Peyer's patch (tissue), 4 donors: ENCODE measurements at regions not wholly inside any gene's neighbourhood (a gene's known extent, or its start where the extent isn't known, plus 50 kb on each side); places are given as distances from the start of the nearest gene placed in this dataset.

ENCODE experiments used
- DNase-seq, 3 donors: peaks; one replicate each; pipeline ENCODE4 v3.0.0-alpha.2; 2017 to 2019
- H3K27ac ChIP-seq, 4 donors: fragments of 200-600 bp; sonication (generic); one replicate each; pipeline ENCODE4 v1.5.1; 2016 to 2019
- H3K27me3 ChIP-seq, 2 donors: fragments of 200-600 bp; sonication (generic); one replicate each; pipeline ENCODE4 v1.5.1; 2019
- H3K36me3 ChIP-seq, 3 donors: fragments of 200-600 bp; sonication (generic); one replicate each; pipeline ENCODE4 v1.5.1; 2016 to 2019
- H3K4me1 ChIP-seq, 4 donors: fragments of 200-600 bp; sonication (generic); one replicate each; pipeline ENCODE4 v1.5.1; 2016 to 2019
- H3K4me3 ChIP-seq, 4 donors: fragments of 200-600 bp; sonication (generic); 1 replicate in 3 of 4; 2 replicates in 1 of 4; pipeline ENCODE4 v1.5.1; 2016 to 2019; ENCODE audit warnings: mild to moderate bottlenecking in 1 of 4
- H3K9me3 ChIP-seq, 4 donors: fragments of 200-600 bp; sonication (generic); one replicate each; pipeline ENCODE4 v1.5.1; 2016 to 2019; ENCODE audit warnings: mild to moderate bottlenecking in 1 of 4
- CTCF ChIP-seq, 6 experiments: fragments of 450-650 bp in 4 of 6; fragments of 200-600 bp in 2 of 6; sonication (generic) in 1 of 6; IDR thresholded peaks; one replicate each; pipeline ENCODE4 v1.5.1; 2017 to 2019; ENCODE audit warnings: antibody characterized with exemption in 6 of 6, mild to moderate bottlenecking in 3 of 6, moderate library complexity in 1 of 6
- POLR2A ChIP-seq, 2 donors: fragments of 450-650 bp; IDR thresholded peaks; one replicate each; pipeline ENCODE4 v1.5.1; 2017; ENCODE audit warnings: antibody characterized with exemption in 2 of 2, mild to moderate bottlenecking in 2 of 2, moderate library complexity in 2 of 2

- no peaks in the 10 kb centered on the region for H3K36me3 ChIP-seq
- no peak for DNase-seq
- no peak overlapping the region for H3K27ac ChIP-seq
- TF ChIP-seq CTCF (IDR thresholded peaks at IDR 0.05), result no peak
- no peak for TF ChIP-seq POLR2A (IDR thresholded peaks at IDR 0.05)
- H3K4me1 ChIP-seq, result no peaks in the 10 kb centered on the region
- H3K4me3 ChIP-seq, result no peak overlapping the region
- no peaks in the 10 kb centered on the region for H3K9me3 ChIP-seq
- no peaks in the 10 kb centered on the region for H3K27me3 ChIP-seq
Measured at GRCh38 chrX:40885989-40886388, 150.6 kb upstream of the MED14 start.

GRCh38 chrX:40887476-40887875 is 152.1 kb upstream of the MED14 start:
- no peaks in the 10 kb centered on the region for H3K36me3 ChIP-seq
- H3K4me1 ChIP-seq, result no peaks in the 10 kb centered on the region
- H3K27me3 ChIP-seq, result no peaks in the 10 kb centered on the region

GRCh38 chrX:40891798-40892197 is 156.5 kb upstream of the MED14 start:
- TF ChIP-seq POLR2A (IDR thresholded peaks at IDR 0.05) (no peak), CTCF (IDR thresholded peaks at IDR 0.05) (no peak)
- Histone ChIP-seq H3K9me3 (no peaks in the 10 kb centered on the region), H3K27ac (no peak overlapping the region), H3K36me3 (no peaks in the 10 kb centered on the region), H3K27me3 (no peaks in the 10 kb centered on the region), H3K4me1 (no peaks in the 10 kb centered on the region), H3K4me3 (no peak overlapping the region)
- no peak for DNase-seq

More at GRCh38 chrX:40887476-40887875, 152.1 kb upstream of the MED14 start:
- H3K9me3 ChIP-seq, result no peaks in the 10 kb centered on the region
- no peak overlapping the region for H3K27ac ChIP-seq
- no peak overlapping the region for H3K4me3 ChIP-seq
- DNase-seq, result no peak
- TF ChIP-seq CTCF (IDR thresholded peaks at IDR 0.05) (no peak), POLR2A (IDR thresholded peaks at IDR 0.05) (no peak)

- no peaks in the 10 kb centered on the region for H3K9me3 ChIP-seq
- no peaks in the 10 kb centered on the region for H3K36me3 ChIP-seq
- H3K4me1 ChIP-seq, result no peaks in the 10 kb centered on the region
- no peaks in the 10 kb centered on the region for H3K27me3 ChIP-seq
- H3K4me3 ChIP-seq, result no peak overlapping the region
- DNase-seq, result no peak
- no peak overlapping the region for H3K27ac ChIP-seq
- TF ChIP-seq POLR2A (IDR thresholded peaks at IDR 0.05), result no peak
- no peak for TF ChIP-seq CTCF (IDR thresholded peaks at IDR 0.05)
Measured at GRCh38 chrX:40893251-40893910, 158.0 kb upstream of the MED14 start.

GRCh38 chrX:40895246-40895645 is 159.9 kb upstream of the MED14 start:
- H3K36me3 ChIP-seq, result no peaks in the 10 kb centered on the region
- no peak for TF ChIP-seq POLR2A (IDR thresholded peaks at IDR 0.05)
- no peak for TF ChIP-seq CTCF (IDR thresholded peaks at IDR 0.05)
- H3K4me3 ChIP-seq, result no peak overlapping the region
- no peak overlapping the region for H3K27ac ChIP-seq
- H3K9me3 ChIP-seq, result no peaks in the 10 kb centered on the region
- no peaks in the 10 kb centered on the region for H3K27me3 ChIP-seq
- H3K4me1 ChIP-seq, result no peaks in the 10 kb centered on the region
- DNase-seq, result no peak
